A673 (cell line): ENCODE measurements at regions not wholly inside any gene's neighbourhood (a gene's known extent, or its start where the extent isn't known, plus 50 kb on each side); places are given as distances from the start of the nearest gene placed in this dataset.

Experiments used
- BruUV-seq: library from RNA; stranded (reverse); fragments of 400-500 nt; replicated peaks from 2 replicates; lab custom pipeline; 2021; lab: Mats Ljungman, UMichigan
- CTCF ChIA-PET: fragments of 300-600 bp; sonication (Branson Sonifier 250); formaldehyde crosslinking; loops from one replicate; lab custom pipeline; 2022; ENCODE audit warnings: antibody characterized with exemption; lab: Charles Lee
- POLR2A ChIA-PET: fragments of 300-600 bp; sonication (Branson Sonifier 250); formaldehyde crosslinking; loops from one replicate; lab custom pipeline; 2022; ENCODE audit warnings: antibody characterized with exemption; ENCODE audit not compliant: low non-redundant PET; lab: Charles Lee
- DNase-seq: peaks from one replicate; pipeline ENCODE4 v3.0.0-alpha.2; 2015; ENCODE audit warnings: low spot score
- H3K27ac ChIP-seq: fragments of 200-600 bp; sonication (generic); 2 replicates; pipeline ENCODE4 v1.5.1; 2016; ENCODE audit warnings: mixed run types, low read depth, mild to moderate bottlenecking, mixed read lengths, antibody characterized with exemption, low read length; ENCODE audit not compliant: poor library complexity, severe bottlenecking
- H3K27me3 ChIP-seq: fragments of 200-600 bp; sonication (generic); replicated peaks from 2 replicates; pipeline ENCODE4 v1.6.1; 2017; ENCODE audit warnings: mixed run types, low read depth, mild to moderate bottlenecking, mixed read lengths, antibody characterized with exemption, low read length; ENCODE audit not compliant: insufficient read depth, poor library complexity
- H3K36me3 ChIP-seq: fragments of 200-600 bp; sonication (generic); 2 replicates; pipeline ENCODE4 v1.6.1; 2016; ENCODE audit warnings: mixed run types, mild to moderate bottlenecking, mixed read lengths, antibody characterized with exemption, low read length; ENCODE audit not compliant: insufficient read depth, poor library complexity, severe bottlenecking
- H3K4me1 ChIP-seq: fragments of 200-600 bp; sonication (generic); 2 replicates; pipeline ENCODE4 v1.6.1; 2017; ENCODE audit warnings: mixed run types, mild to moderate bottlenecking, mixed read lengths, antibody characterized with exemption, low read length; ENCODE audit not compliant: insufficient read depth, poor library complexity, severe bottlenecking
- H3K4me3 ChIP-seq: fragments of 200-600 bp; sonication (generic); 2 replicates; pipeline ENCODE4 v1.5.1; 2016; ENCODE audit warnings: low read depth, mixed run types, mild to moderate bottlenecking, mixed read lengths, low read length; ENCODE audit not compliant: poor library complexity, severe bottlenecking
- H3K9me3 ChIP-seq: fragments of 200-600 bp; sonication (generic); 2 replicates; pipeline ENCODE4 v1.6.1; 2016; ENCODE audit warnings: mixed run types, low read depth, mild to moderate bottlenecking, mixed read lengths, antibody characterized with exemption, low read length; ENCODE audit not compliant: poor library complexity, severe bottlenecking
- CTCF ChIP-seq: fragments of 300-800, 200-600 bp; sonication (generic); conservative IDR thresholded peaks from 2 replicates; pipeline ENCODE4 v1.5.1; 2017; ENCODE audit warnings: low read depth, mild to moderate bottlenecking, antibody characterized with exemption, low read length, moderate library complexity, mixed read lengths
- EZH2 ChIP-seq: fragments of 200-600 bp; sonication (generic); IDR thresholded peaks from 2 replicates; pipeline ENCODE4 v1.6.1; 2017; ENCODE audit warnings: borderline replicate concordance, low read depth, mild to moderate bottlenecking, mixed read lengths, antibody characterized with exemption, low read length; ENCODE audit not compliant: poor library complexity, severe bottlenecking
- intact Hi-C: fragments of 100-400 bp; cut with micrococcal nuclease; formaldehyde crosslinking; loops from one replicate; pipeline ENCODE4 v1.10.0; 2022; ENCODE audit not compliant: unreplicated experiment

GRCh38 chr15:94061041-94061440, 170.3 kb upstream of the MCTP2 start:
- POLR2A ChIA-PET = no interaction called here
- intact Hi-C loops = no loop called here
- H3K27ac ChIP-seq = no peak overlapping the region
- no peaks in the 10 kb centered on the region for H3K36me3 ChIP-seq
- H3K27me3 ChIP-seq = no peaks in the 10 kb centered on the region
- no peaks in the 10 kb centered on the region for H3K9me3 ChIP-seq
- CTCF ChIA-PET = no interaction called here
- H3K4me3 ChIP-seq = no peak overlapping the region
- TF ChIP-seq CTCF = no peak
- H3K4me1 ChIP-seq = no peaks in the 10 kb centered on the region
- DNase-seq = no peak
- no TSS peak for BruUV-seq

GRCh38 chr15:94059013-94059587, 172.3 kb upstream of the MCTP2 start:
- no peak for TF ChIP-seq CTCF
- no peak for TF ChIP-seq EZH2
- intact Hi-C loops = no loop called here

GRCh38 chr15:94057305-94057704, 174.1 kb upstream of the MCTP2 start:
- Histone ChIP-seq H3K4me3 (no peak overlapping the region), H3K9me3 (no peaks in the 10 kb centered on the region), H3K4me1 (no peaks in the 10 kb centered on the region), H3K27ac (no peak overlapping the region), H3K36me3 (no peaks in the 10 kb centered on the region), H3K27me3 (no peaks in the 10 kb centered on the region)
- BruUV-seq = no TSS peak
- no peak for TF ChIP-seq EZH2
- POLR2A ChIA-PET = no interaction called here
- no peak for DNase-seq
- CTCF ChIA-PET = no interaction called here
- intact Hi-C loops = no loop called here

More at GRCh38 chr15:94059013-94059587, 172.3 kb upstream of the MCTP2 start:
- POLR2A ChIA-PET = no interaction called here
- H3K9me3 ChIP-seq = no peaks in the 10 kb centered on the region
- CTCF ChIA-PET = no interaction called here
- no peak overlapping the region for H3K27ac ChIP-seq
- no TSS peak for BruUV-seq
- no peaks in the 10 kb centered on the region for H3K36me3 ChIP-seq
- H3K4me1 ChIP-seq = no peaks in the 10 kb centered on the region
- H3K4me3 ChIP-seq = no peak overlapping the region
- DNase-seq = no peak
- no peaks in the 10 kb centered on the region for H3K27me3 ChIP-seq

- Histone ChIP-seq H3K9me3 (no peaks in the 10 kb centered on the region), H3K27me3 (no peaks in the 10 kb centered on the region), H3K4me1 (no peaks in the 10 kb centered on the region), H3K4me3 (no peak overlapping the region), H3K36me3 (no peaks in the 10 kb centered on the region), H3K27ac (no peak overlapping the region)
- CTCF ChIA-PET = no interaction called here
- TF ChIP-seq EZH2 = no peak
- no peak for TF ChIP-seq CTCF
- no peak for DNase-seq
- POLR2A ChIA-PET = no interaction called here
- intact Hi-C loops = no loop called here
- no TSS peak for BruUV-seq
Measured at GRCh38 chr15:94056314-94056713, 175.0 kb upstream of the MCTP2 start.
